ENCODE measurements at regions not wholly inside any gene's neighbourhood (a gene's known extent, or its start where the extent isn't known, plus 50 kb on each side); places are given as distances from the start of the nearest gene placed in this dataset.

- Histone ChIP-seq H3K9me3 (ENCODE audit: control insufficient read depth, insufficient read depth, low read length) (peaks cover 5% of the 10 kb centered on the region; the same call in 1 of the 2 replicates), H3K36me3 (ENCODE audit: control insufficient read depth, insufficient read depth, low read length) (no peaks in the 10 kb centered on the region), H3K4ac (ENCODE audit: low read depth, low read length) (no peak overlapping the region), H2BK5ac (ENCODE audit: low read depth, low read length, poor library complexity, severe bottlenecking) (no peak overlapping the region), H4K91ac (ENCODE audit: insufficient read depth, low read depth, low read length) (no peak overlapping the region), H2BK15ac (ENCODE audit: low read depth, low read length) (no peak overlapping the region), H3K18ac (ENCODE audit: low read depth, low read length) (no peak overlapping the region), H3K14ac (replicated peaks; ENCODE audit: low read depth, low read length) (no peak overlapping the region), H4K5ac (ENCODE audit: low read depth, low read length) (no peak overlapping the region), H4K20me1 (ENCODE audit: insufficient read depth, low read length) (no peaks in the 10 kb centered on the region), H3K4me3 (ENCODE audit: insufficient read depth, low read depth, low read length) (no peak overlapping the region), H2AFZ (replicated peaks; ENCODE audit: low read length, poor library complexity) (no peak overlapping the region), H3K27me3 (ENCODE audit: control insufficient read depth, insufficient read depth, low read length) (no peaks in the 10 kb centered on the region), H4K8ac (ENCODE audit: low read depth in 2 of 2, low read length in 2 of 2) (no peak overlapping the region), H2BK20ac (ENCODE audit: low read depth, low read length) (no peak overlapping the region), H2AK5ac (ENCODE audit: low read depth, low read length) (no peak overlapping the region), H3K9me1 (ENCODE audit: insufficient read depth, low read length) (no peaks in the 10 kb centered on the region), H3K79me1 (ENCODE audit: low read depth in 1 of 2, low read length in 2 of 2) (no peaks in the 10 kb centered on the region), H3K4me2 (ENCODE audit: low read depth, low read length) (no peak overlapping the region), H3K4me1 (ENCODE audit: control insufficient read depth, insufficient read depth, low read length) (no peaks in the 10 kb centered on the region), H3K56ac (ENCODE audit: extremely low read depth, insufficient read depth, low read length) (no peak overlapping the region), H2BK120ac (ENCODE audit: low read depth, low read length) (no peak overlapping the region), H2AK9ac (replicated peaks; ENCODE audit: low read depth, low read length, poor library complexity) (no peak overlapping the region), H3K9ac (ENCODE audit: low read depth, low read length) (no peak overlapping the region), H3K23ac (ENCODE audit: low read depth, low read length) (no peak overlapping the region), H3K27ac (ENCODE audit: insufficient read depth, low read length) (no peak overlapping the region)
- ATAC-seq (ENCODE audit: low read depth) (no peak), DNase-seq (no peak)
- no TSS peak for BruUV-seq (replicated peaks)
- ChIA-PET CTCF (no interaction called here), POLR2A (ENCODE audit: unreplicated experiment) (no interaction called here)
- intact Hi-C loops (cut with micrococcal nuclease): no loop called here
- dilution Hi-C loops (cut with HindIII; ENCODE audit: low sequenced_read_pairs, unreplicated experiment): no loop called here
- in situ Hi-C loops (cut with MboI; ENCODE audit: low sequenced_read_pairs): no loop called here
- TF ChIP-seq USF2 (IDR thresholded peaks at IDR 0.05; ENCODE audit: low read depth, low read length) (no peak), CTCF (conservative IDR thresholded peaks at IDR 0.05; ENCODE audit: low read depth, low read length) (no peak), NFE2L2 (IDR thresholded peaks at IDR 0.05; ENCODE audit: low read depth, low read length) (no peak), CHD1 (IDR thresholded peaks at IDR 0.05; ENCODE audit: low read depth, low read length) (no peak), FOS (IDR thresholded peaks at IDR 0.05; ENCODE audit: low read depth, low read length) (no peak), SMC3 (IDR thresholded peaks at IDR 0.05; ENCODE audit: low read depth, low read length) (no peak), MXI1 (IDR thresholded peaks at IDR 0.05; ENCODE audit: borderline replicate concordance, low read depth, low read length) (no peak), MAZ (IDR thresholded peaks at IDR 0.05; ENCODE audit: borderline replicate concordance, low read depth, low read length) (no peak), RCOR1 (IDR thresholded peaks at IDR 0.05; ENCODE audit: insufficient replicate concordance, low read length) (no peak), CEBPB (IDR thresholded peaks at IDR 0.05; ENCODE audit: low read depth, low read length) (no peak), BHLHE40 (IDR thresholded peaks at IDR 0.05; ENCODE audit: low read depth, low read length) (no peak), POLR2A (IDR thresholded peaks at IDR 0.05; ENCODE audit: low read depth, low read length) (no peak), ELK1 (IDR thresholded peaks at IDR 0.05; ENCODE audit: borderline replicate concordance, low read depth, low read length) (no peak), MAFK (IDR thresholded peaks at IDR 0.05; ENCODE audit: low read depth, low read length) (no peak), RAD21 (IDR thresholded peaks at IDR 0.05; ENCODE audit: low read length) (no peak), RFX5 (IDR thresholded peaks at IDR 0.05; ENCODE audit: low read depth, low read length) (no peak)
Observed at GRCh38 chr4:95987851-95988250, 148.0 kb downstream of the PDHA2 start.
